Kidney (tissue), 13 donors: ENCODE measurements at regions not wholly inside any gene's neighbourhood (a gene's known extent, or its start where the extent isn't known, plus 50 kb on each side); places are given as distances from the start of the nearest gene placed in this dataset.

ENCODE experiments used
- DNase-seq, 5 donors: peaks; one replicate each; pipeline ENCODE4 v3.0.0-alpha.2; 2013 to 2020
- FAIRE-seq: peaks from 2 replicates; lab custom pipeline; 2012; peaks lifted over from hg19 to GRCh38; lab: Jason Lieb, UNC
- H3K27ac ChIP-seq, 2 donors: one replicate each; pipeline ENCODE4 v1.7.0; 2013; ENCODE audit warnings: low read depth in 2 of 2, low read length in 2 of 2, inconsistent platforms in 1 of 2
- H3K27me3 ChIP-seq: one replicate; pipeline ENCODE4 v1.7.1; 2013; ENCODE audit warnings: low read length, inconsistent platforms; ENCODE audit not compliant: control insufficient read depth, insufficient read depth
- H3K36me3 ChIP-seq, 3 donors: one replicate each; pipeline versions ENCODE4 v1.7.0 to v1.7.1; 2013; ENCODE audit warnings: low read length in 3 of 3, control low read depth in 1 of 3, inconsistent platforms in 1 of 3; ENCODE audit not compliant: insufficient read depth in 3 of 3, control insufficient read depth in 2 of 3
- H3K4me1 ChIP-seq, 3 donors: one replicate each; pipeline versions ENCODE4 v1.7.0 to v1.7.1; 2013; ENCODE audit warnings: low read length in 3 of 3, inconsistent platforms in 1 of 3, low read depth in 1 of 3; ENCODE audit not compliant: control insufficient read depth in 2 of 3, insufficient read depth in 2 of 3
- H3K4me3 ChIP-seq, 3 donors: one replicate each; pipeline versions ENCODE4 v1.7.0 to v1.8.1; 2013; ENCODE audit warnings: low read length in 3 of 3, control low read depth in 1 of 3, inconsistent platforms in 1 of 3
- H3K9ac ChIP-seq, 3 donors: one replicate each; pipeline versions ENCODE4 v1.7.0 to v1.7.1; 2013; ENCODE audit warnings: low read length in 3 of 3, control low read depth in 1 of 3, inconsistent platforms in 1 of 3
- H3K9me3 ChIP-seq, 3 donors: one replicate each; pipeline versions ENCODE4 v1.7.0 to v1.7.1; 2013; ENCODE audit warnings: low read length in 3 of 3, control low read depth in 1 of 3, inconsistent platforms in 1 of 3; ENCODE audit not compliant: control insufficient read depth in 2 of 3, insufficient read depth in 1 of 3
- intact Hi-C: fragments of 100-400 bp; cut with DNase I; formaldehyde crosslinking; loops from one replicate; pipeline ENCODE4 v1.11.1; 2022
- TF ChIP-seq, protein P1 (sequence below): IDR thresholded peaks from 3 replicates; pipeline ENCODE4 v1.5.1; 2012; ENCODE audit warnings: mild to moderate bottlenecking, moderate library complexity, borderline replicate concordance; ENCODE audit not compliant: insufficient read depth; ENCODE audit errors: extremely low read depth
- donor health status: control.
- donor health status: control.
- donor health status: control.
- donor health status: control.
- donor health status: control.
- donor health status: DM: yes; HTN: yes; CAD: no.
- donor health status: Normal renal cell carcinoma (clear cell type).

DNA sequence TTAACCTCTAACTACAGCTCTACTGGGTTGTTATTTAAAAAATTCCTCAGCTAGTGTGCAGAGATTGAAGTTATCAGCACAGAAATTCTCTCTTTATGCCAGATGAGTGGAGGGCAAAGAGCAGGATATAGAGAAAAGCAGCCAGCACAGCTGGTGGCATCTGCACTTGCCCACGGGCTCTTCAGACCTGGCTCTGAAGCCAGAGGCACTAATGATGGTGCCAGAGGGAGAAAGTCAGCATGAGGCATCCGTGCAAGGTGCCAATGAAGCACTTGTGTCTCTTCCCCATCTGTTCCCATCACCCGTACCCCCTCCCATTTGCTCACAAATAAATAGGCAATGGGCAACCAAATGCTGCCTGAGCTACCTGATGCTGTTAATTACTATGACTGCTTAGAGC is 138.9 kb downstream of the OLFM4 start:
- Histone ChIP-seq H3K4me1 (no peaks in the 10 kb centered on the region), H3K36me3 (no peaks in the 10 kb centered on the region), H3K27me3 (no peaks in the 10 kb centered on the region), H3K9me3 (no peaks in the 10 kb centered on the region), H3K4me3 (no peak overlapping the region), H3K27ac (no peak overlapping the region), H3K9ac (no peak overlapping the region)
- FAIRE-seq: no peak
- intact Hi-C loops: no loop called here
- TF ChIP-seq, protein P1, sequence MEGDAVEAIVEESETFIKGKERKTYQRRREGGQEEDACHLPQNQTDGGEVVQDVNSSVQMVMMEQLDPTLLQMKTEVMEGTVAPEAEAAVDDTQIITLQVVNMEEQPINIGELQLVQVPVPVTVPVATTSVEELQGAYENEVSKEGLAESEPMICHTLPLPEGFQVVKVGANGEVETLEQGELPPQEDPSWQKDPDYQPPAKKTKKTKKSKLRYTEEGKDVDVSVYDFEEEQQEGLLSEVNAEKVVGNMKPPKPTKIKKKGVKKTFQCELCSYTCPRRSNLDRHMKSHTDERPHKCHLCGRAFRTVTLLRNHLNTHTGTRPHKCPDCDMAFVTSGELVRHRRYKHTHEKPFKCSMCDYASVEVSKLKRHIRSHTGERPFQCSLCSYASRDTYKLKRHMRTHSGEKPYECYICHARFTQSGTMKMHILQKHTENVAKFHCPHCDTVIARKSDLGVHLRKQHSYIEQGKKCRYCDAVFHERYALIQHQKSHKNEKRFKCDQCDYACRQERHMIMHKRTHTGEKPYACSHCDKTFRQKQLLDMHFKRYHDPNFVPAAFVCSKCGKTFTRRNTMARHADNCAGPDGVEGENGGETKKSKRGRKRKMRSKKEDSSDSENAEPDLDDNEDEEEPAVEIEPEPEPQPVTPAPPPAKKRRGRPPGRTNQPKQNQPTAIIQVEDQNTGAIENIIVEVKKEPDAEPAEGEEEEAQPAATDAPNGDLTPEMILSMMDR: no peak
- DNase-seq: no peak

DNA sequence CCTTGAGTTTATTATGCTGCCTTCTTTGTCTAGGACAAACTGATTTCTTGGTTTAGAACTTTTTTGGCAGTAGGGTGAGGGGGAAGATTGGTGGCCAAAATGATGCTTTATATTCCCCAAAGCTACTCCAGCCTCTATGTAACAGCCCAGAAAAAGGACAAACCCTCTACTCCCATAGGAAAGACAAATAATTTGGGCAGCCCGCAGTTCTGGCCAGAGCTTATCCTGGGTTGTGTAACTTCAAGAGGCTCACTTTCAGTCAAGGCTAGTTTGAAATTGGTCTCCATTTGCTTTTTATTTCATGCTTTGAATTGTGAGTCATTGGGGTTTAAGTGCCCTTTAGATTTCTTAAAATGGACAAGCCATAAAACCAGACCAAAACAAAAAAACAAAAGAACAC is 142.3 kb downstream of the OLFM4 start:
- Histone ChIP-seq H3K36me3 (no peaks in the 10 kb centered on the region), H3K4me1 (no peaks in the 10 kb centered on the region), H3K9ac (no peak overlapping the region), H3K9me3 (no peaks in the 10 kb centered on the region), H3K27ac (no peak overlapping the region), H3K27me3 (no peaks in the 10 kb centered on the region), H3K4me3 (no peak overlapping the region)
- DNase-seq (no peak), FAIRE-seq (no peak)
- TF ChIP-seq, protein P1: no peak
- intact Hi-C loops: no loop called here

DNA sequence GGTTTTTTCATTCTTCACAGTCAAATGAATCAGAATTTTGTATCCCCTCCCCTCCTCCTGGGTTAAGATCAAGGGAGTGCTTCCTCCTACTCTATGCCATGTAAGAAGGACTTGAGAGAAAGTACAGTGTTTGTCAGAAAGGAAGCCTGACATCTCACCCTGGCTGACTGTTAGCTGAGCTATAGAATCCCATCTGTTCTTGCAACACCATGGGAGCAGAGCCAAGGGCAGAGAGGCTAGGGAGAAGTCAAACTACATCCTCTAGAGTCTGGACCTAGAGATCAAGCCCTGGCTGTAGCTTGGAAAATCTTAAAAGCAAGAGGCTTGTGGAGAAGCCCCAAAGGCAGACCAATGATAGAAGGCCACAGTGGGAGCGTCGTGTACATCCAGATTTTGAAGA is 145.9 kb downstream of the OLFM4 start:
- TF ChIP-seq, protein P1: no peak
- Histone ChIP-seq H3K9ac (no peak overlapping the region), H3K36me3 (no peaks in the 10 kb centered on the region), H3K9me3 (no peaks in the 10 kb centered on the region), H3K4me1 (no peaks in the 10 kb centered on the region), H3K27ac (no peak overlapping the region), H3K27me3 (no peaks in the 10 kb centered on the region), H3K4me3 (no peak overlapping the region)
- intact Hi-C loops: no loop called here
- FAIRE-seq: no peak
- peak in 1 of 5 donors; percentile 18 for DNase-seq

DNA sequence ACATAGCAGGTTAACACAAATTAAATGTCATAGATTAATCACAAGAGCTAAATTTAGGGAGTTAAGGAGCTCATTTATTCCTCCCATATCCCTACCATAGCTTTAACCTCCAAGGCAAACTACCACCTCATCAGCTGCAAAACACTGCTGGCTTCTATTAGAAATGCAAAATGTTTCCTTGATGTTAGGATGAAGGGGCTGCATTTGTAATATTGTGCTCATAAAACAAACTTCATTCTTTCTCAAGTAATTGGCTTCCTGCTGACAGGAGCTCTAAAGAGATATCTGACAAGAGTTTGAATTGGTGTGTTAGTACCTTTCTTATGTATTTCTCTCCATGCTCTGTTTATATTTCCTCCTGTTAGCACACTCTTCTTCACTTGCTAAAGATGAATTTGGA is 152.1 kb downstream of the OLFM4 start:
- H3K4me1 ChIP-seq: no peaks in the 10 kb centered on the region
- no peak overlapping the region for H3K4me3 ChIP-seq
- intact Hi-C loops: no loop called here

More for the DNA sequence above, 152.1 kb downstream of the OLFM4 start:
- no peaks in the 10 kb centered on the region for H3K9me3 ChIP-seq
- DNase-seq (no peak), FAIRE-seq (no peak)
- H3K27ac ChIP-seq: no peak overlapping the region
- no peaks in the 10 kb centered on the region for H3K36me3 ChIP-seq
- no peaks in the 10 kb centered on the region for H3K27me3 ChIP-seq
- TF ChIP-seq, protein P1: no peak
- no peak overlapping the region for H3K9ac ChIP-seq
